CD4-positive, alpha-beta memory T cell (primary cell): ENCODE measurements at regions not wholly inside any gene's neighbourhood (a gene's known extent, or its start where the extent isn't known, plus 50 kb on each side); places are given as distances from the start of the nearest gene placed in this dataset.
A peak's percentile ranks its signal among the peaks of the same experiment; 100 is the strongest.

ENCODE experiments used
- CTCF ChIA-PET: fragments of 350-600 bp; sonication (Branson Sonifier 250); formaldehyde crosslinking; loops from one replicate; lab custom pipeline; 2021; ENCODE audit warnings: inconsistent platforms; ENCODE audit not compliant: partially characterized antibody; lab: Charles Lee
- POLR2A ChIA-PET: fragments of 350-600 bp; sonication (Branson Sonifier 250); formaldehyde crosslinking; loops from one replicate; lab custom pipeline; 2021; ENCODE audit not compliant: partially characterized antibody; lab: Charles Lee
- DNase-seq, 5 donors: peaks; one replicate each; pipeline versions ENCODE4 v3.0.0 to v3.0.0-alpha.2; 2020 to 2022; ENCODE audit warnings: mixed read lengths in 1 of 5
- H3K27ac ChIP-seq: one replicate; pipeline ENCODE4 v1.7.0; 2013; ENCODE audit warnings: low read depth, low read length
- H3K27me3 ChIP-seq: 2 replicates; pipeline ENCODE4 v1.7.0; 2013; ENCODE audit warnings: mild to moderate bottlenecking, low read length, moderate library complexity; ENCODE audit not compliant: insufficient read depth
- H3K36me3 ChIP-seq: 2 replicates; pipeline ENCODE4 v1.7.0; 2013; ENCODE audit warnings: mild to moderate bottlenecking, low read length, moderate library complexity; ENCODE audit not compliant: insufficient read depth
- H3K4me1 ChIP-seq: 2 replicates; pipeline ENCODE4 v1.7.0; 2013; ENCODE audit warnings: mild to moderate bottlenecking, low read length, moderate library complexity; ENCODE audit not compliant: insufficient read depth
- H3K4me3 ChIP-seq, 2 donors: one replicate each; pipeline ENCODE4 v1.7.0; 2013; ENCODE audit warnings: low read length in 2 of 2, mild to moderate bottlenecking in 1 of 2
- H3K9me3 ChIP-seq, 2 donors: one replicate each; pipeline ENCODE4 v1.7.0; 2013; ENCODE audit warnings: low read length in 2 of 2, control low read depth in 1 of 2; ENCODE audit not compliant: control insufficient read depth in 1 of 2
- H3K27ac Mint-ChIP-seq, 7 donors: one replicate each; pipeline ENCODE4 v1.8.0; 2020 to 2021; ENCODE audit warnings: mixed read lengths in 7 of 7, mild to moderate bottlenecking in 6 of 7, inconsistent platforms in 3 of 7, moderate library complexity in 3 of 7
- H3K27me3 Mint-ChIP-seq, 2 donors: one replicate each; pipeline ENCODE4 v1.8.0; 2020 to 2021; ENCODE audit warnings: mixed read lengths in 2 of 2
- H3K36me3 Mint-ChIP-seq, 2 donors: one replicate each; pipeline ENCODE4 v1.8.0; 2020 to 2021; ENCODE audit warnings: mixed read lengths in 2 of 2, inconsistent platforms in 1 of 2, mild to moderate bottlenecking in 1 of 2
- H3K4me1 Mint-ChIP-seq, 4 donors: one replicate each; pipeline ENCODE4 v1.8.0; 2020 to 2021; ENCODE audit warnings: mixed read lengths in 4 of 4, mild to moderate bottlenecking in 1 of 4
- H3K4me3 Mint-ChIP-seq, 8 donors: one replicate each; pipeline ENCODE4 v1.8.0; 2020 to 2021; ENCODE audit warnings: mixed read lengths in 8 of 8, mild to moderate bottlenecking in 7 of 8, moderate library complexity in 6 of 8, inconsistent platforms in 3 of 8
- H3K9me3 Mint-ChIP-seq, 8 donors: one replicate each; pipeline ENCODE4 v1.8.0; 2020 to 2021; ENCODE audit warnings: mixed read lengths in 8 of 8, mild to moderate bottlenecking in 5 of 8, inconsistent platforms in 3 of 8, moderate library complexity in 1 of 8
- intact Hi-C: fragments of 100-400 bp; cut with micrococcal nuclease; formaldehyde crosslinking; loops from one replicate; pipeline ENCODE4 v1.15.1; 2023

DNA sequence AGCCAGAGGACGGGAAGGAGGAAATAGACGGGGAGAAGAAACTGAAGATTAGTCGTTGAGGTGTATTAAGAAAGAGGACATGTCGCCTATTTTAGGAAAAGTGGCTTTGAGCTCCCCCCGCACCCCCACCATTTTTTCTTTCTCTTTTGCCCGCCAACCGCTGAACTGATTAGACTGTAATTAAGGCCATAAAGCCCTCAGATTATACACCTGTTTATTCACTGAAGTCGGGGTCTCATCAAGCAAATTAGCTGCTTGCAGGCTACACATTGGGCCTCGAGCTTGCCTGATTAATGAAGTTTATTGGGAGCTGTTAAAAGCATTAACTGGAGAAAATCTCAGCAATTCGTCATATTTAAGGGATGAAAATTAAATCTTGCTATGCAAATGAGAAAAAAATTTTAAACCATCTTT is 119.4 kb upstream of the RRP15 start:
- no peak for DNase-seq
- no peaks in the 10 kb centered on the region for H3K9me3 ChIP-seq
- Mint-ChIP-seq H3K9me3 (peaks cover 0 to 14% (median 8%) of the 10 kb centered on the region in 8 donors), H3K27me3 (peaks cover 34 to 35% of the 10 kb centered on the region in 2 donors), H3K27ac (no peak overlapping the region), H3K4me3 (peak overlapping the region; percentile 57 to 82 (median 76)), H3K36me3 (no peaks in the 10 kb centered on the region), H3K4me1 (peaks cover 12 to 24% (median 18%) of the 10 kb centered on the region in 4 donors)
- no peak overlapping the region for H3K27ac ChIP-seq
- intact Hi-C loops = no loop called here
- no peak overlapping the region for H3K4me3 ChIP-seq
- CTCF ChIA-PET = no interaction called here
- peaks cover 26% of the 10 kb centered on the region for H3K27me3 ChIP-seq
- no peaks in the 10 kb centered on the region for H3K36me3 ChIP-seq
- POLR2A ChIA-PET = no interaction called here
- H3K4me1 ChIP-seq = peaks cover 20% of the 10 kb centered on the region

DNA sequence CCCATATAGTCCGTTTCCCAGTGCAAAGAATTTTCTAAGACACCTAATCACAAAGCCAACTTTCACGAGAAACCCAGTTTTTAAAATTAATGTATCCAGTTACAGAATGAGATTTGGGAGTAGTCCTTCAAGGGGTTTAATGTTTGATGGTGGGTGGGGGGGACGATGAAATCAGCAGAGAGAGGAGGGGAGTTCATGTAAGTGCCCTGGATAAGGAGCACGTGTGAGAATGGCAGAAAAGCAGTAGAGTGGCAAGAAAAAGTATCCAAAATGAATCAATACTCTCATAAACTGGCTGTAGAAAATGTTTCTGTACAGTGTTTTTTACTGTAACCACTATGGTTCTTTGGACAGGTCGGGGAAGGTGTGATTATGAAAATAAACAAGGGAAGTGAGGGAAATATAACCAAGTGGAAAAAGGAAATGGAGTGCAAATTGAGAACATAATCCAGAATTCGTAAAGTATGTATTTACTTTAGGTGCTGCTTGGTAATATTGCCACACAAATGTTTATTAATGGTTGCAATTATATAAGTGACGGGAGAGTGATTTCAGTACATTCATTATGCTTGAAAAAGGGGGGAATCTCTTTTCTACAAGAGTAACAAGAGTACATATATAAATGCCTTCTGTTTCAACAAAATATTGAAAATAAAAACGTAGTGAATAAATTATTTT is 118.7 kb upstream of the RRP15 start:
- H3K9me3 Mint-ChIP-seq = peaks cover 0 to 14% (median 8%) of the 10 kb centered on the region in 8 donors

DNA sequence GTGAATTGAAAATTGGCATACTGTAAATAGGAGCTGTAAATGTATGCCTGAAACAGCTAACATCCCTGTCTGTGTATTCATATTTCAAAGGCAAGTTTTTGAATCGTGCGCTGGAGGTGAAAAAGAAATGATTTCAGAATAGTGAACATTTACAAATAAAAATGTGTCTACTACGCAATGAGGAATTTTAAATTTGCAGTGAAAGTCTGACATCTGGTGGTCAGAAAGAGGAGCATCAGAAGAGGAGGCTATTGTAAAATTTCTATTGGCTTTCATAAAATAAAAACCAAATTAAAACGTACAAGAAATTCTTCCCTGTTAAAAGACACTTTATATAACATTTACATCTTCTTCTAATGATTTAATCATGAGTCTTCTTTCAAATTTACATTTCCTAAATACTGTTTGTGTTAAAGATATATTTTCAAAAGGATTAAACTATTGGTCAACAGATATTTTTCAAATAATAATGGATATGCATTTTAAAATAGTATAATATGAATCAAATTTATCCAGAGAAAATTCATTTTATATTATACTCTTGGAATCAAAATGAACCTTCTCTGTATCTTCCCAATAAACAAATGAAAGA is 113.7 kb upstream of the RRP15 start:
- no peaks in the 10 kb centered on the region for H3K36me3 ChIP-seq
- H3K4me3 ChIP-seq = no peak overlapping the region
- ChIA-PET POLR2A (no interaction called here), CTCF (interaction anchor here (1.0 kb wide), 1 partner anchor 11 kb away, joined by 5 read pairs; no protein-coding TSS in a partner anchor)
- intact Hi-C loops = no loop called here
- no peaks in the 10 kb centered on the region for H3K4me1 ChIP-seq
- DNase-seq = no peak
- Mint-ChIP-seq H3K27me3 (peaks cover 15 to 20% of the 10 kb centered on the region in 2 donors), H3K4me1 (peaks cover 0 to 4% (median 2%) of the 10 kb centered on the region in 4 donors), H3K4me3 (no peak overlapping the region), H3K36me3 (no peaks in the 10 kb centered on the region), H3K27ac (no peak overlapping the region), H3K9me3 (peaks cover 0 to 3% (median 2%) of the 10 kb centered on the region in 8 donors)
- H3K9me3 ChIP-seq = no peaks in the 10 kb centered on the region
- H3K27ac ChIP-seq = no peak overlapping the region
- peaks cover 5% of the 10 kb centered on the region for H3K27me3 ChIP-seq

More for the DNA sequence above, 118.7 kb upstream of the RRP15 start:
- H3K4me1 ChIP-seq = peaks cover 20% of the 10 kb centered on the region
- no peaks in the 10 kb centered on the region for H3K9me3 ChIP-seq
- Mint-ChIP-seq H3K27me3 (peaks cover 36 to 37% of the 10 kb centered on the region in 2 donors), H3K27ac (no peak overlapping the region), H3K4me1 (peaks cover 13 to 27% (median 19%) of the 10 kb centered on the region in 4 donors), H3K4me3 (peak overlapping the region in 7 of 8 donors; percentile 47 to 82 (median 78)), H3K36me3 (no peaks in the 10 kb centered on the region)
- ChIA-PET POLR2A (no interaction called here), CTCF (no interaction called here)
- H3K27ac ChIP-seq = no peak overlapping the region
- H3K4me3 ChIP-seq = no peak overlapping the region
- no peak for DNase-seq
- peaks cover 26% of the 10 kb centered on the region for H3K27me3 ChIP-seq
- H3K36me3 ChIP-seq = no peaks in the 10 kb centered on the region
- intact Hi-C loops = no loop called here

DNA sequence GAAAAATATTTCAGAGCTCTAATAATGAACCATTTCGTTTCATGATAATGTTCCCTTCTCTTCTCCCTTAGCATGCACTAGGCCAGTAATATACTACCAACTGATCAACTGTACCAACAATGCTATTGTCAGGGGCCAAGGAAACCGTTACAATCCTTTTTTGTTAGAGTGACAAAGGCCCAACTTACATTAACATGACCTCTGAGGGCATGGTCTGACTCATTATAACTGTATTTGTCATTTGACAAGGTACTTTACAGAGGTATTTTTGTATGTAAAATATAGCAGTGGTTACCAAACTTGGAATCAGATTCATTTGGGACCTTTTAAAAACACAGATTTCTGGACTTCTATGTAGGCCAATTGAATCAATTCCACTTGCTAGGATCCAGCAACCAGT is 102.6 kb upstream of the RRP15 start:
- Mint-ChIP-seq H3K27ac (no peak overlapping the region), H3K4me1 (no peaks in the 10 kb centered on the region)
- H3K36me3 ChIP-seq = no peaks in the 10 kb centered on the region

DNA sequence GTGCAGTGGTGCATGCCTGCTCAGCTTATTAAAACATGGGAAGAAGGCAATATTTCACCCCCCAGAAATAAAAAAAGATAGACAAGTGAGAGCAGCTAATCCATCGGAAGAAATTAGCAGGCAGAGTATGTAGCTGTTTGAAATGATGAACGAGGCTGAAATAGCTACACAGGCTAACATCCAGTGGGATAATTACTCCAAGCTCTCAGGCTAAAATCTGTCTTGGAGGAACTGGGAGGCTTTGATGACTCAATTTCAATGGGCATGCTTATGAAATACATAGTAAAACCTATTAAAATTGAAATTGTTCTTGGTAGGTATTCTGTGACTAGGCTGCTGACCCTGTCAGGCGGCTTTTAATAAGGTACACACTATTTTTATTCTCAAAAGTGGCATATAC is 84.1 kb upstream of the RRP15 start:
- intact Hi-C loops = no loop called here
- Mint-ChIP-seq H3K27ac (no peak overlapping the region), H3K36me3 (no peaks in the 10 kb centered on the region), H3K4me1 (no peaks in the 10 kb centered on the region), H3K4me3 (no peak overlapping the region), H3K9me3 (peaks cover 0 to 6% (median 0%) of the 10 kb centered on the region in 8 donors), H3K27me3 (peaks cover 0 to under 1% of the 10 kb centered on the region in 2 donors)
- Histone ChIP-seq H3K36me3 (no peaks in the 10 kb centered on the region), H3K4me1 (no peaks in the 10 kb centered on the region), H3K4me3 (no peak overlapping the region), H3K9me3 (no peaks in the 10 kb centered on the region), H3K27me3 (no peaks in the 10 kb centered on the region), H3K27ac (no peak overlapping the region)
- POLR2A ChIA-PET = no interaction called here
- DNase-seq = no peak
- CTCF ChIA-PET = no interaction called here

More for the DNA sequence above, 102.6 kb upstream of the RRP15 start:
- no peak overlapping the region for H3K4me3 ChIP-seq
- POLR2A ChIA-PET = no interaction called here
- Mint-ChIP-seq H3K36me3 (no peaks in the 10 kb centered on the region), H3K4me3 (no peak overlapping the region), H3K27me3 (peaks cover 0 to 1% of the 10 kb centered on the region in 2 donors), H3K9me3 (no peaks in the 10 kb centered on the region)
- intact Hi-C loops = no loop called here
- H3K4me1 ChIP-seq = no peaks in the 10 kb centered on the region
- DNase-seq = no peak
- no peaks in the 10 kb centered on the region for H3K9me3 ChIP-seq
- no peaks in the 10 kb centered on the region for H3K27me3 ChIP-seq
- CTCF ChIA-PET = interaction anchor here (1.4 kb wide), 1 partner anchor 11 kb away, joined by 5 read pairs; no protein-coding TSS in a partner anchor
- no peak overlapping the region for H3K27ac ChIP-seq

DNA sequence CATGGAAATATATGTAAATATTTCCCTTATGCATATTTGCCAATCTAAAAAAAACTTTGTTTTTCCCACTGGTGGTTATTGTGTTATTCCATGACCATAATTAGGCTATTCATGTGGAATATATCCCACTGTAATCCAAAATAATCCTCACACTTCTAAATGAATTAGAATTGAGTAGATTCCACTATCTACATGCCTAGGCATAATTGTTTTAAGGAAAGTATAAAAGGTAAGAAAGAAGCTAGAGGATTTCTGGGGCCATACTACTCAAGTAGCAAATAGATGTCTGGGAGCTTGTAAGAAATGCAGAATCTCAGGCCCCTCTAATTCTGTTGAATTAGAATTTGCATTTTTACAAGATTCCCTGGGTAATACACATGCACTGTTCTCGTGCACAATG is 83.5 kb upstream of the RRP15 start:
- Mint-ChIP-seq H3K27ac (no peak overlapping the region), H3K4me1 (no peaks in the 10 kb centered on the region)
- no peaks in the 10 kb centered on the region for H3K9me3 ChIP-seq

DNA sequence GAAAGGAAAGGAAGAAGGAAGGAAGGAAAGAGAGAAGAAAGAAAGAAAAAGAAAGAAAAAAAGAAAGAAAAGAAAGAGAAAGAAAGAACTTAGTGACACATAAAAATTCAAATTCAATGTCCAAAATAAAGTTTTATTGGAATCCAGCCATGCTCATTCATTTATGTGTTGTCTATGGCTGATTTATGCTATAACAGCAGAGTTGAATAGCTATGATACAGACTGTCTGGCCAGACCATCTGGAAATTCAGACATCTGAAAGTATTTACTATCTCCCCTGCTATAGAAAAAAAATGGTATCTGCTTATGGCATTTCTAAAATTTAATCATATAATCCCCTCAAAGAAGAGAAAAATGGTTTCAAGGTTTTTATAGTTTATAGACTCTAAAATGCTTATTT is 79.4 kb upstream of the RRP15 start:
- intact Hi-C loops = no loop called here
- Histone ChIP-seq H3K36me3 (no peaks in the 10 kb centered on the region), H3K27ac (no peak overlapping the region), H3K4me1 (no peaks in the 10 kb centered on the region), H3K9me3 (no peaks in the 10 kb centered on the region), H3K27me3 (no peaks in the 10 kb centered on the region), H3K4me3 (no peak overlapping the region)
- peaks cover 0 to 2% of the 10 kb centered on the region in 2 donors for H3K27me3 Mint-ChIP-seq
- no peaks in the 10 kb centered on the region for H3K36me3 Mint-ChIP-seq
- CTCF ChIA-PET = no interaction called here
- H3K9me3 Mint-ChIP-seq = peaks cover 0 to 6% (median 0%) of the 10 kb centered on the region in 8 donors
- no peak overlapping the region for H3K4me3 Mint-ChIP-seq
- no peak overlapping the region for H3K27ac Mint-ChIP-seq
- H3K4me1 Mint-ChIP-seq = no peaks in the 10 kb centered on the region
- POLR2A ChIA-PET = no interaction called here
- no peak for DNase-seq

More for the DNA sequence above, 83.5 kb upstream of the RRP15 start:
- no peak for DNase-seq
- no peaks in the 10 kb centered on the region for H3K36me3 Mint-ChIP-seq
- Histone ChIP-seq H3K4me3 (no peak overlapping the region), H3K27me3 (no peaks in the 10 kb centered on the region), H3K4me1 (no peaks in the 10 kb centered on the region), H3K27ac (no peak overlapping the region), H3K36me3 (no peaks in the 10 kb centered on the region)
- no peaks in the 10 kb centered on the region for H3K27me3 Mint-ChIP-seq
- ChIA-PET POLR2A (no interaction called here), CTCF (no interaction called here)
- H3K4me3 Mint-ChIP-seq = no peak overlapping the region
- intact Hi-C loops = no loop called here
- H3K9me3 Mint-ChIP-seq = peaks cover 0 to 6% (median 0%) of the 10 kb centered on the region in 8 donors
